ENCODE measurements at regions not wholly inside any gene's neighbourhood (a gene's known extent, or its start where the extent isn't known, plus 50 kb on each side); places are given as distances from the start of the nearest gene placed in this dataset.
"Not testable (repeated sequence)": the region's sequence is repeated elsewhere in the genome, so short reads cannot be mapped to it uniquely, and the experiment has no call there.

DNA sequence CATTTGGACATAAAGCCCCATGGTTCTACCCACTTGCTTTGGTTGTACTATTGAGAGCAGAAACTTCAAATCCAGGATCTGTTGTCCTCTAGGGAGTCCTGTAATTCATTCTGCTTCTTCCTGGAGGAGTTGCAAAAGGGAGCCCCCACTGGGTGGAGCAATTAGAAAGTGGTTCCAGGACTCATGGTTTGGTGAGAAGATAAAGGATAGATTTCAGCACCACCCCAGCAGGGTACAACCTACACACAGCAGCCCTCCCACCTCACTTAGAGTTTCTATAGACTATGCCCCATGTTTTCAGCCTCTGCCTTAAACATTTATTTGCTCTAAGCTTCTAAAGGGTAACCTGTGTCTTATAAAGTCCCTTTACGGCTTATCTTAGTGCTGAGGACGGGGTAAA is 112.6 kb upstream of the ARRDC3 start:
- DNase-seq: no peak

DNA sequence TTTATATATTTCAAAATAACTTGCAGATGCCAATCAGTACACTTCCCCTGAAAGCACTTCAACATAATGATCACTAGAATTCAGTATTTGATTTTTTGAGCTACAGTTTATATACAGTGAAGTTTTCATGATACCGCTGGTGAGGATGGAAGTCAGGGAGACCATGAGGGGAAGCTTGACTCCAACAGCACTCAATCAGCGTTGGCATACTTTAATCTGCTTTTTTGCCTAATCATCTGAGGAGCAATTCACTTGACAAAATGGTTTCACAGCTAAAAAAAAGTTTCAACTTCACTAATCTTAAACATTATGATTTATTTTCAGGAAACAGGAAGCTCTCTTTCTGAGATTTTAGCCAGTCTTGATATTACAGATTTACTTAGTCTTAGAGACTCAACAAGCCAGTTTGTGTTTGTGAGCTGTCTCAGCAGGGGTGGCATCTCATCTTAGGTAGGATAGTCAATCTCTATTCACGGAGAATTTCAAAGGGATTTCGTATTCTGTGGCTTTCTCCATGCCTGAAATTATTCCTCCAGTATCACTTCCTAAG is 111.4 kb upstream of the ARRDC3 start:
- DNase-seq: no peak

DNA sequence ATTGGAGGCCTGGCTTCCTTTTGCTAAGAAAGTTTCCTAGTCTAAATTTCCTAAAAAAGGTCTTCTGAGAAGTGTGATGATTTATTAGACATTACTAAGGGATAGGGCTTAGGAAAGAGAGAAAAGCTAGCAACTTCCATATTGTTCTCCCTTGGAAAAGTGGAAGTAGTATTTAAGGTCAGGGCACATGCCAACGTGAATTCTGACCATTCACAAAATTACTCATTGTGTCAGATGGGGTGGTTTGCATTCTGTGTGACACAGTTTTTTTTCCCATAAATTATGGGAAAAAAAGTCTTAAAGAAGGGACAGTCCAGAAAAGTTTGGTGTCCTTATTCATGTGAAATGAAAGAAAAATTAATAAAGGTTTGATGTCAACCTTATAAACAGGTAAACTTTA is 110.0 kb upstream of the ARRDC3 start:
- no peak for DNase-seq

DNA sequence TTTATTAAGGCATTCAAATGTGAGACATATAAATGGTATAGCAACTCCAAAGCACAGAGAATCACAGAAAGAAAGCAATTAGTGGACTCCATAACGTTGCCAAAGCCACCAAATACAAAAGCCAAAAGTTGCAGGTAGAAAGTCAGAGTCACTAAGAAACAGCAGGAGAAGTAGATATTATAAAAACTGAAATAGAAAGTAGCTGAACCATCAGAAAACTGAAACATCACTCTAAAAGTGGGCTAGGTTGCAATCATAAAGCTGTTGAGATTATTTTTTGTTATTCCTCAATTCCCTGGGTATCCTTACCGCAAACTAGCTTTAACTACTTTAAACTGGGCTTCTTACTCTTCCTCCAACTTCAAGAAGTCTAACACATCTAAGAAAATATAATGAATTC is 108.1 kb upstream of the ARRDC3 start:
- no peak for DNase-seq

DNA sequence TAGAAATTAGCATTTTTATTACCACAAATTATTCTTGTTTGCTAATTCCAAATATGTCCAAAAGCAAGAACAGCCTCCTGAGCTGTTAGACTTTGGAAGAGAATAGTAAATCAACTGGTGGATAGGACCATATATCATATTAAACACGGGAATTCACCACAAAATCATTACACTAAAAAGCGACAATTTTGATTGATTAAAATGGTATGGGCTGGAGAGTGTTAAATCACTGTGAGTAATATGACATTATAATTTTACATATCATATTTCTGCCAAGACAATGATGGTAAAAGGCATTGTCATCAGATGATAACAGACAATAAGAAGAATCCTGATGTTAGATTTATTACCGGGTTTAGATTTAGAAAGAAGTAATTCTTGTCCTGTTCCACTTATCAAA is 107.2 kb upstream of the ARRDC3 start:
- DNase-seq: no peak

DNA sequence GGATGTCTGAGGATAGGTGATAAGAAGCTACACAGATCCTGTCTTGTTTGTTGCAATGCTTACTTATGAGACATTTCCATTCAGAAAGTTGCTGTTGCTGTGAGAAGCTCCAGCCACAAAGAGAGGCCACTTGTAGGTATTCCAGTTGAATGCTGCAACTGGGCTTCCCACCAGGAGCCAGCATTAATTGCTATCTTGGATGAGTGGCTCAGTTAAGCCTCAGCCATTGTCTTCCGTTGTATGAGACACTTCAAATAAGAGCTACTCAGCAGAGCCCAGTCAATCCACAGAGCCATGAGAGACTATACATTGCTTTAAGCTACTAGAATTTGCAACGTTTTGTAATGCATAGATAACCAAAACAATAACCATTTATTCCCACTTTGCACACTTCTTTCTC is 104.3 kb upstream of the ARRDC3 start:
- DNase-seq: no peak

DNA sequence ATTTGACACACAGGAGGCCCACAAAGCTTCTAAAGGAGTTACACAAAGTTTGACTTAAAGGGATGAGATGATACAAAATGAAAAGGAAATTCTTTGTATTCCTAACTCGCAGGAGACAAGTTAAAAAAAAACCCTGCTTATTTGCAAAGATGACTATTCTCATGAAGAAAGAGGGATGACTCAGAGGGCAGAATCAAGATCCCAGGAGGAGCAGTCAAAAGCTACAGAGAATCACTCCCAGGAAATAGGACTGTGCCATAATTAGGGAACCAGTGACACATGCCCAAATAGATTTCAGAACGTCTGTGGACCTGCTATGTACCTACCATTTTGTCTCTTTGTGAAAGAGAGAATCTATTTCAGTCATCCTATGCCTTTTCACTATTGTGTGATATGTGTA is 103.5 kb upstream of the ARRDC3 start:
- DNase-seq: no peak

DNA sequence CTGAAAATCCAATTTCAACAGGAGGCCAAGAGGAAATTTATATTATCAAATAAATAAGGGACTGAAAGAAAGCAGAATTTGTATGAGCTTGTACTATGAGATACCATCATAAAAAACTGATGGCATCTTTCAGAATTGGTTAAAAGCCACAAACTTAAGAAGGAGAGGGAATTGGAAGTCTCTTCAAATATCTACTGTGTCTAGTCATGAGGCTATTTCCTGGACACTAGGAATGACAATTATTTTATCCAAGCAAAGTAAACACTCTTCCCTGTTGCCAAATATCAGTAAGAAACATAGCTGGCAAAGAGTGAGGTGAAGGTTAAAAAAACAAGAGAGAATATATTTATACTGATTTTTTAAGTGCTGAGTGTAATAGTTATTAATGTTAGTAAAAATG is 101.5 kb upstream of the ARRDC3 start:
- DNase-seq: no peak

DNA sequence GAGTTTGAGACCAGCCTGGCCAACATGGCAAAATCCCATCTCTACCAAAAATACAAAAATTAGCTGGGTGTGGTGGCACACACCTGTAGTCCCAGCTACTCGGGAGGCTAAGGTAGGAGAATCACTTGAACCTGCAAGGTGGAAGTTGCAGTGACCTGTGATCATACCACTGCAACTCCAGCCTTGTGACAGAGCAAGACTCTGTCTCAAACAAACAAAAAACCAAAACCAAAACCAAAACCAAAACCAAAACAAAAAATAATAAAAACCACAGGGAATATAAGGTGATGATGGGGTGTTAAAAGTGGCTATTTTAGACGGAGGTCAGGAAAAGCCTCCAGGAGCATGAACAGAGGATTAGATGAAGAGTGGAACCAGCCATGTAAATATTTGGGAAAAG is 96.3 kb upstream of the ARRDC3 start:
- not testable (repeated sequence) for DNase-seq

DNA sequence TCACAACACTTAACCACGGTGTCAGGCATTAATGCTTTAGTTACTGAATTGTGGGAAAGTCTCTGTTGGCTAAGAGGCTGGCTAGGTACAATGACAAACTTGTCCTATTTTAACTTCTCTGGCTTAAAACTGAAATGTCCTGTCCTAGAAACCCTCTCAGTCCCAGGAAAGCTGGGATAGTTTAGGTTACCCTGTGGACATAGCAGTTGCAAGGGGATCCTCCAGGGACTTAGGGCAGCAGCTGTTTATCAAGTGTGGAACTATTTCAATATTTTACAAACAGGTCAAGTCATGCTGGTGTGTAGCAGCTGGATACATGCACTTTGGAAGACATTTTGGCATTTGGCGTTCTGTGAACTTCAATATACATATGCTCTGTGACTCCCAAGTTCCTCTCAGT is 95.0 kb upstream of the ARRDC3 start:
- no peak for DNase-seq

DNA sequence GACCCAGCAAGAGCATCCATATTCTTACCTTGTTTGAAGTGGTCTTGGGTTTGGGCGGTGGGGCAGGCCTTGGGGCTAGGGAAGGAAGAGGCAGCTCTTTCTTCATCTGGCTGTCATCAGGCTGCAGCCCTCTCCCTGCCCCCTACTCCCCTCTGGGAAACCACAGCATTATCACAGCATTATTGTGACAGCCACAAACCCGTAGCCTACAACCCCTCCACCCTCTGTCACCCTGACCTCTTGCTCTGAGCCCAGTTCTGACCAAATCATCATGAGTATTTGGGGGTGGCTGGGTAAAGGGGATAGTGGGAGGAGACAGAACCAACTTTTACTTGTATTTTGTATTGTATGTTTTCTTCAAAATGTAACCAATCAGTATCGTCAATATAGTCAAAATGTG is 94.3 kb upstream of the ARRDC3 start:
- no peak for DNase-seq

DNA sequence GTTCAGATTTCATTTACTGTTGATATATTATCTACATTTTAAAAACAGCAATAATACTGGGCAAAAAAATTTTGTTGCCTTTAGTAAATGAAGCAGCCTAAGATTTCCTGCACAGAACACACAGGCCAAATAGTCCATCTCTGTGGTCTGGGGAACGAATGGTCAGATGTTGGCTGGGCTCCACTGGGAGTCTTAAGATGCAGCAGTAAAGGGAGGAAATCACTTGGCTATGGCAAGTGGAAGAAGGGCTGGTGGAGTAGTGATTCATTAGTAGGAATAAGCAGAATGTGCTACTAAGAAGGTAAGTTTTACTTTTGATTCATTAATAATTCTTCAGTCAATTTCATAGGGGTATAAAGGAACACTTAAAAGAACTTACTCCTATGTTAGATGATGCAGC is 91.1 kb upstream of the ARRDC3 start:
- no peak for DNase-seq

DNA sequence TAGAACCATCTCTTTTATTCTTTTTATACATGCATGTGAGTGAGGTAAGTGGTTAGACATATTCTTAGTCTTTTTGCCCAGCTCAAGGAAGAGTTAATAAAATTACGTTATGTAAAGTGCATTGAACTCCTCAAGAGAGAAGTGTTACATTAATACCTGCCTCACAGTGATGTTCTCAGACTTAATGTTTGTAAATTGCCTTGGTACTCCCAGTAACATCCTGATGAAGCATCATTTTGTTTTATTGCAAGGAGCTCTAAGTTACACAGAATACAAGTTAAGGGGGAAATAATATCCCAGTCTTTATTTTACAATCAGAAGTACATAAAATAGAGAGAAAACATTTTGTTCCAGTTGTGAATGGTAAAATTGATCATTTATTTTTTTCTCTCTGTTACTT is 89.5 kb upstream of the ARRDC3 start:
- DNase-seq: no peak

DNA sequence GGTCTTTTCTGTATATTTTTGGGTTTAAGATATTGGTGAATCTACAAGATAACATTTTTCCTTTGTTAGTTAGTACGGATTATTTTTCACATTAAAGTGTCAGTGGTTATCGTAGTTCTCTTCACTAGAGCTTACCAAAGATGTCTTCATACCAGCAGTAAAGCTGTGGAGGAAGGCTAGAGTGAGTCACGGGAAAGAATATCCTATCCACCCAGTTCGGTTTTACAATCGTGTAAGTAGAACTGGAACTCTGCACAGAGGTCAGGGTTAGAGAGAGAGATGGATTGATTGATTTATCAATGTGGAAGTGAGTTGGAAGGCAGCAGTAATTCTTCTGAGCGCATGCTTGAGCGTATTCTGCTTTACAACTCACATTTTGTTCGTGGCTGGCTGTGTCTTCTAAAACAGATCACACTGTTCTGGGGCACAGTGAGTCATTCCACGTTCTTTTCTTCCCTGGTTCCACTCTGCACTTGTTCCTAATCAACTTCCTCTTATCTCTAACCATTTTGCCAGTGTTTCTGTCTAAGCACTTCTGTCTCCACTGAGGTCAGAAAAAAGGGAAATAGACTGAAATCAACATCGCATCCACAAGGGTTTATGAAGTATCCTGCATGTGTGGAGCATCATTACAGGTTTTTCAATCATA is 86.5 kb upstream of the ARRDC3 start:
- DNase-seq: no peak

DNA sequence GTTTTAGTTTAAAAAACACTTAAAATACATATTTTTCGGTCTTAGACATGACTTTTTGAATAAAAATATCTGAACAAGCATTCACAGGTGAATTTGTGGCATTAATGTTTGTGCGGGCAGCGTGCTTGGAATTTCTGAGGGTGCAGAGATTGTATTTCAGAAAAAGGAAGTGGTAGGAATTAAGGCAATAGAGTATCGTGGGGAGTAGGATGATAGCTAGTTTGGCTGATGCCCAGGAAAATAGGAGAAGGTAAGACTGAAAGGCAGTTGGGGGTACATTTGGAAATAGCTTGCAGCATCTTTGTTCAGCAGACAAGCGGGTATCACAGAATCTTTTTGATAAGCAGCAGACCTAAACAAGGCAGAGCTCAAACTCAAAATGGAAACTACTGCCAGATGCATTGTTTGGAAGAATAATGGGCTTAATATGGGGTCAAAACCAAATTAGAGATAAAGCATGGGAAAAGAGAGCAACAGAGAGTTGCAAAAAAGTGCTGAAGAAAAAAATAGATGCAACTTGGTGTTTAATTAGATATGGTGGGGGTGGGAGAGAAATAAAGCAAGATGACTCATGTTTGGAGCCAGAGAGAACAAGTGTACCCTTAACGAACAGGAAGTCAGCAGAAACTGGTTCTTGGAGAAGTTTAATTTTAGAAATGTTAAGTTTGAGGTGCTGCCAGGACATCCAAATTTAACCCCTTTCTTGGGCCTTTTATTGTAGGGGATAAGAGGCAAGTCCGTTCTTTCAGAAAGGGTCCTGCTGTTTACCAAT is 85.7 kb upstream of the ARRDC3 start:
- no peak for DNase-seq

DNA sequence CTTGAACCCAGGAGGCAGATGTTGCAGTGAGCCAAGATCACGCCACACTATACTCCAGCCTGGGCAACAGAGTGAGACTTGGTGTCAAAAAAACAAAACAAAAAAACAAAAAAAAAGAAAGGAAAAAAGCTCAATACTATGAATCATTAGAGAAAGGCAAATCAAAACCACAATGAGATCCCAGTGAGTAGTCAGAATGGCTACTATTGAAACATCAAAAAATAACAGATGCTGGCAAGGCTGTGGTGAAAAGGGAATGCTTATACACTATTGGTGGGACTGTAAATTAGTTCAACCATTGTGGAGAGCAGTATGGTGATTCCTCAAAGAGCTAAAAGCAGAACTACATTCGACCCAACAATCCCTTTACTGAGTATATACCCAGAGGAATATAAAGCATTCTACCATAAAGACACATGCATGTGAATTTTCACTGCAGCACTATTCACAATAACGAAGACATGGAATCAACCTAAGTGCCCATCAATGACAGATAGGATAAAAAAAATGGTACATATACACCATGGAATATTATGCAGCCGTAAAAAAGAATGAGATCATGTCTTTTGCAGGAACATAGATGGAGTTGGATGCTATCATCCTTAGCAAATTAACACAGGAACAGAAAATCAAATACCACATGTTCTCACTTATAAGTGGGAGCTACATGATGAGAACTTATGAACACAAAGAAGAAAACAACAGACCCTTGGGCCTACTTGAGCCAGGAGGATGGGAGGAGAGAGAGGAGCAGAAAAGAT is 81.9 kb upstream of the ARRDC3 start:
- DNase-seq: no peak

DNA sequence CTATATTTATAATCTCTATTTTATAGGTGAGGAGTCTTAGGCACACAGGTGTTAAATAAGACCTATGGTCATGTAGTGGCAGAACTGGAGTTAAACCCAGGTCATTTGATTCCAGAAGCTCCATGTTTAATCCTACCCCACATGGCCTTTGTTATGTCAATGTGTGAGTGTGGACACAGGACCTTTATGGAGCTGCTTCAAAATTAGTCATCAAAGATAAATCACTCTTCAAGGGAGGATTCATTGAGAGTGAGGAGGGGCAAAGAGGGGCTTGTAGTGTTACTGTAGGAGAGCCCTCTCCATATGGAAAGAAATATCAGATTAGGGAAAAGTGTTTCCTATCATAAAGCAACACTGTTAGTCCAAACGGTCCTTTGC is 74.6 kb upstream of the ARRDC3 start:
- no peak for DNase-seq

DNA sequence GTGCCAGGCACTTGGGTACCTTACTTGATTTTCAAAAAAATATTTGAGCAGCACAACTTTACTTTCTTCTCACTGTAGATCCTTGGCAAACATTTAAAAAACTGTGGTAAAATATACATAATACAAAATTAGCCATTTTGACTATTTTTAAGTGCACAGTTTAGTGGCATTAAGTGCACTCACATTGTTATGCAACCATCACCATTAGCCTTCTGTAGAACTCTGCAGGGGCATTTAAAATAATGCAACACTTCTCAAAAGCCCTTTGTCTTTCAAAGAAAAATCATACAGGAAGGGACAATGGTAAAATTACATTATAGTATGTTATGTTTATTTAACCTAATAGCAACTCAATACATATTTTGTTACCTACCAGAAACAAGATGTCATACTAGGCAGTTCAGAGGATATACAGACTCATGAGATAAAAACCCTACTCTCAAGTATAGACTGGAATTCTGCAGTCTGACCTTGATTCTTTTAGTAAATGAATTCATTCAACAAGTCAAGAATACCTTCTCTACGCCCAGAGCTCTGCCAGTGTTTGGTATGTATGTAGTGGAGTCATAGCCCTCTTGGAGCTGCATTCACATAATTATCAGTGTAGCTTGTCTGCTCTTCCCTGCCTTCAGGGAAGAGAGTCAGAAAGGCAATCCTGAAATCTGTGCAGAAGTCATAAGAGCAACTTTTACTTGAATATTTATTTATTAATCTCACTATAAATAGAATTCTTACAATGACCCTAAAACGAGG is 74.0 kb upstream of the ARRDC3 start:
- DNase-seq: no peak

DNA sequence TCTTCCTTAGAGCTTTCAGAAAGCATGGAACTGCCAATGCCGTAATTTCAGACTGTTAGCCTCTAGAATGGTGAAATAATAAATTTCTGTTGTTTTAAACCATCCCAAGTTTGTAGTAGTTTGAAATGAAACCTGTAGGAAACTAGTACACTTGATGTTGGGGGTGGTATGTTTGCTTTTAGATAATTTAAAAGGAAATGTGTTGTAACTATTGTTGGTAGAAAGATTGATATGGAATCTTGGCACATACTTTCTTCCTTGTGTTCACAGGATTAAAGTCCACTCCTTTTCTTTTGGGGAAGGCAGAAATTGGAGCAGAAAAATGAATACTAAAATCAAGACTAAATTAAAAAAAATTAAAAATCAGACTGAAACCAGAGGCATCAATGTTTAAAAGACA is 66.0 kb upstream of the ARRDC3 start:
- DNase-seq: no peak

DNA sequence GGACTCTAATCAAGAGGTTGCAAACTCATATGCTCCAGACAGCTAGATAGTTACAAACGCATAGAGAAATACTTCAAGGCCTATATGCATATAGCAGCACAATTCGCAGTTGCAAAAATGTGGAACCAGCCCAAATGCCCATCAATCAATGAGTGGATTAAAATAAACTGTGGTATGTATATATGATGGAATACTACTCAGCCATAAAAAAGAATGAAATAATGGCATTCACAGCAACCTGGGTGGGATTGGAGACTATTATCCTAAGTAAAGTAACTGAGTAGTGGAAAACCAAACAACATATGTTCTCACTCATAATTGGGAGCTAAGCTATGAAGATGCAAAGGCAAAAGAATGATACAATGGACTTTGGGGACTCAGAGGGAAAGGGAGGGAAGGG is 65.0 kb upstream of the ARRDC3 start:
- DNase-seq: not testable (repeated sequence)

DNA sequence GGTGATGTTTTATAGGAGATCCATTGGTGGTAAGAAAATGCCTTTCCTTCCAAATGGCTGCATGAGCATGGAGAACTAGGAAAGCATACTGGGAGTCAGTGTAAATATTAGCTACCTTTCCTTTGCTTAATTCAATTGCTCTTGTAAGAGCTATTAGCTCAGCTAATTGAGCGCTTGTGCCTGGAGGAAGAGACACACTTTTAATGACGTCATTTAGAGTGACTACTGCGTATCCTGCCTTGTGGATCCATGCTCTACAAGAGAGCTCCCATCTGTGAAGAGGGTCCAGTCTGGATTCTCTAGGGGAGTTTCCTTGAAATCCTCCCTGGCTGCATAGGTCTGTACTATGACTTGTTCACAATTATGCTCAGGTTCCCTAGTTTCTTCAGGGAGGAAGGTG is 63.8 kb upstream of the ARRDC3 start:
- DNase-seq: not testable (repeated sequence)

DNA sequence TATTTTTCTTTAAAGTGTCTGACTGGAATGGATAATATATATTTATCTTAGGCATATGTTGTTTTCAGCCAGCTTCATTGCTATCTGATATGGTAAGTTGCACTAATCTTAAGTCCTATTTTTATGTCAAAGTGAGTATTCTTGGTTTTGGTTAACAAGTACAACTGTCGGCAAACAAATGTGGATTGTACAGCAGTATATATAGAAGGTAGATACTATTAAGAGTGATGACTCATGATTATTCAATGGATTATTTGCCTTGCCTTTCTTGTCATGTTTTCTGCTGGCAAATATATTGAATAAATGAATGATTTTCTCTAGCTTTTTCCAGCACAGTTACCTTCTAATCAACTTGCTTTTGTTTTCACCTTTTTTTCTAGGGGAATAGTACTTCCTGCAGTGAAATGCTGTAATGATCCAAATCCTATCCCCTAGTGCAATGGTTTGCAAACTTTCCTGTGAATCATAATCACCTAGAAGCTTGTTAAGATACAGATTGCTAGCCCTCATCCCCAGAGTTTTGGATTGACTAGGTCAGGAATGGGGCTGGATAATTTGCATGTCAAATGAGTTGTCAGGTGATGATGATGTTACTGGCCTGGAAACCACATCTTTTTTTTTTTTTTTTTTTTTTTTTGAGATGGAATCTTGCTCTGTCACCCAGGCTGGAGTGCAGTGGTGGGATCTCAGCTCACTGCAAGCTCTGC is 60.8 kb upstream of the ARRDC3 start:
- no peak for DNase-seq

Data from right hindlimb (tissue), 1 donor.